H1 (cell line): ENCODE measurements at regions not wholly inside any gene's neighbourhood (a gene's known extent, or its start where the extent isn't known, plus 50 kb on each side); places are given as distances from the start of the nearest gene placed in this dataset.

Source experiments
- CTCF ChIP-seq, 3 experiments: IDR thresholded peaks; 1 replicate in 2 of 3; 2 replicates in 1 of 3; pipeline versions ENCODE4 v1.5.1 to v1.6.1; 2011; ENCODE audit warnings: low read length in 3 of 3, mild to moderate bottlenecking in 3 of 3, inconsistent platforms in 2 of 3, low read depth in 1 of 3, moderate library complexity in 1 of 3; ENCODE audit not compliant: insufficient read depth in 1 of 3; ENCODE audit errors: control extremely low read depth in 1 of 3
- EP300 ChIP-seq, 2 experiments: IDR thresholded peaks; 1 replicate in 1 of 2; 2 replicates in 1 of 2; pipeline ENCODE4 v1.6.1; 2011 to 2012; ENCODE audit warnings: low read depth in 2 of 2, low read length in 2 of 2, mild to moderate bottlenecking in 2 of 2, borderline replicate concordance in 1 of 2, inconsistent platforms in 1 of 2, moderate library complexity in 1 of 2
- MAX ChIP-seq: IDR thresholded peaks from 2 replicates; pipeline ENCODE4 v1.6.1; 2012; ENCODE audit warnings: inconsistent platforms
- RFX5 ChIP-seq: IDR thresholded peaks from 2 replicates; pipeline ENCODE4 v1.6.1; 2011; ENCODE audit warnings: low read depth, low read length, improper control_type of control experiment, borderline replicate concordance

GRCh38 chr6:4212588-4212987, 77.2 kb upstream of the ECI2 start:
- TF ChIP-seq CTCF (IDR thresholded peaks at IDR 0.05; ENCODE audit: control extremely low read depth in 1 of 3, insufficient read depth in 1 of 3, low read depth in 1 of 3, low read length in 3 of 3): no peak
- TF ChIP-seq EP300 (IDR thresholded peaks at IDR 0.05; ENCODE audit: borderline replicate concordance in 1 of 2, low read depth in 2 of 2, low read length in 2 of 2): no peak
- TF ChIP-seq RFX5: no peak
- no peak for TF ChIP-seq MAX
